Endothelial cell of hepatic sinusoid (primary cell): ENCODE measurements at regions not wholly inside any gene's neighbourhood (a gene's known extent, or its start where the extent isn't known, plus 50 kb on each side); places are given as distances from the start of the nearest gene placed in this dataset.

Source experiments
- in situ Hi-C: cut with HindIII; loops from 2 replicates; pipeline ENCODE4 v1.10.0; 2017; ENCODE audit warnings: low sequenced_read_pairs

- in situ Hi-C loops: no loop called here
Measured at GRCh38 chr1:229209386-229209785, 61.5 kb upstream of the RAB4A start.

GRCh38 chr1:229209816-229210215 is 61.1 kb upstream of the RAB4A start:
- in situ Hi-C loops: no loop called here

- in situ Hi-C loops: no loop called here
Measured at GRCh38 chr1:229210844-229211243, 60.1 kb upstream of the RAB4A start.

- in situ Hi-C loops: no loop called here
Measured at GRCh38 chr1:229213797-229214196, 57.1 kb upstream of the RAB4A start.

- in situ Hi-C loops: no loop called here
Measured at GRCh38 chr1:229217716-229218115, 53.2 kb upstream of the RAB4A start.

- in situ Hi-C loops: no loop called here
Measured at GRCh38 chr1:229218612-229219025, 52.3 kb upstream of the RAB4A start.

GRCh38 chr1:229220163-229220846 is 50.6 kb upstream of the RAB4A start:
- in situ Hi-C loops: no loop called here

GRCh38 chr1:229221106-229222019 is 49.5 kb upstream of the RAB4A start:
- in situ Hi-C loops: no loop called here
